Heart left ventricle (tissue), 13 donors: ENCODE measurements at regions not wholly inside any gene's neighbourhood (a gene's known extent, or its start where the extent isn't known, plus 50 kb on each side); places are given as distances from the start of the nearest gene placed in this dataset.

Experiments
- CTCF ChIP-seq, 12 donors: fragments of 200-600 bp; sonication (generic) in 4 of 12; IDR thresholded peaks; one replicate each; pipeline versions ENCODE4 v1.5.0 to v1.8.0; 2018 to 2022; ENCODE audit warnings: antibody characterized with exemption in 12 of 12, mild to moderate bottlenecking in 5 of 12
- POLR2A ChIP-seq, 2 donors: fragments of 450-650 bp; IDR thresholded peaks; one replicate each; pipeline ENCODE4 v1.6.1; 2017; ENCODE audit warnings: antibody characterized with exemption in 2 of 2, mild to moderate bottlenecking in 2 of 2, moderate library complexity in 2 of 2
- donor health status: ischemic (EF 13 %, LVEDD 7.1; RV severe dilation, severe dysfunction).
- donor health status: DM: no; HTN: yes; CAD: no.
- donor health status: DM: no; HTN: no; CAD: no.
- donor health status: ischemic (EF 25% LVEDD 6.9; RV normal size, moderate dysfunction).
- donor health status: ischemic (EF 25% LVEDD 5.7; RV mildly dilated, moderate dysfunction).
- donor health status: ischemic (EF 35%, LVEDD 5.7; RV mildly dilated, moderate dysfunction).
- donor health status: nonischemic (EF 11% LVEDD 7.7; RV severe dilation, severe dysfunction).
- donor health status: DM: yes; HTN: yes; CAD: no.
- donor health status: PGD.
- donor health status: ischemic (EF 29% LVEDD 5.4; RV normal size, mild dysfunction).
- donor health status: nonischemic (EF 23%, LVEDD 6.1; RV moderate dilation, normal function).

- TF ChIP-seq CTCF (IDR thresholded peaks at IDR 0.05) (no peak), POLR2A (IDR thresholded peaks at IDR 0.05) (no peak)
Observed at GRCh38 chr5:15159606-15160005, 288.0 kb upstream of the ANKH start.
